Limb (tissue), 2 donors: ENCODE measurements at regions not wholly inside any gene's neighbourhood (a gene's known extent, or its start where the extent isn't known, plus 50 kb on each side); places are given as distances from the start of the nearest gene placed in this dataset.
"Not testable (repeated sequence)": the region's sequence is repeated elsewhere in the genome, so short reads cannot be mapped to it uniquely, and the experiment has no call there.

Experiments
- DNase-seq, 2 donors: peaks; one replicate each; pipeline ENCODE4 v3.0.0-alpha.2; 2016; ENCODE audit errors: extremely low spot score in 2 of 2

GRCh38 chr22:33221568-33221967, 163.4 kb upstream of the SYN3 start:
- peak in 1 of 2 donors; percentile 10 for DNase-seq

GRCh38 chr22:33220476-33221080, 162.4 kb upstream of the SYN3 start:
- no peak for DNase-seq

GRCh38 chr22:33219648-33220384, 161.6 kb upstream of the SYN3 start:
- no peak for DNase-seq

GRCh38 chr22:33213383-33214075, 155.3 kb upstream of the SYN3 start:
- DNase-seq: no peak

GRCh38 chr22:33209930-33210784, 152.0 kb upstream of the SYN3 start:
- DNase-seq: peak; percentile 36 to 47

DNA sequence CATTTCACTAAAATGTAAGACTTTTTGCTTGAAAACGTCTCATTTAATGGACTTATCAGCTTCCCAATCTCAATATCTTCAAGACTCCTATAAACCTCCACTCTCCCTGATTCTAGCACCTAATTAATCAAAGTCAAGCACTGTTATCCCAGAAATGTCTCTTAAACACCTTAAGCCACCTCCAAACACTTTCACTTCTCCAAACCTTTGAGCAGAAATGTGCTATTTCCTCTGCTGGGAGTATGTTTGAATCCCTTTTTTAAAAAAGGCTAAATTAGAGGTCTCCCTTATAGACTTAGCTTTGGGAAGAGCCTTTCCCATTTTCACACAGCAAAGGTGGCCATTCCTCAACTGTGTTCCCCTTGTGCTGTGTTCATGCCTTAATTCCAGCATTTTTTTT, 146.2 kb upstream of the SYN3 start:
- no peak for DNase-seq

DNA sequence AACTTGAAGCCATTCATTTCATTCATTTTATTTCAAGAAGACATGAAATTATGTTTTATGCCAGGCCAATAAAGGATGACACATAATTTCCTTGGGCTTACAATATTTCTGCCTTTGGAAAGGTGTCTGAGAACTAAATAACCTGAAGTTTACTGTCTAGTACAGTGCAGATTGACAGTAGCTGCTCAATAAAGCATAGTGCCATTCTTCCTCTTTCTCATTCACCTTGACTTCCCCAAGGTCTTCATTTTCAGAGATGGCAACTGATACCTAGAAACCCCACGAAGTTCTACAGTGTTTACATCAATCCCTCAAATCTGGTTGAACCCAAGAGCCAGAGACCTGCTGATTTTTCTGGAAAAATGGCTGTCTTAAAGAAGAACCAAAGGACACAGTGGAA, 144.3 kb upstream of the SYN3 start:
- no peak for DNase-seq

DNA sequence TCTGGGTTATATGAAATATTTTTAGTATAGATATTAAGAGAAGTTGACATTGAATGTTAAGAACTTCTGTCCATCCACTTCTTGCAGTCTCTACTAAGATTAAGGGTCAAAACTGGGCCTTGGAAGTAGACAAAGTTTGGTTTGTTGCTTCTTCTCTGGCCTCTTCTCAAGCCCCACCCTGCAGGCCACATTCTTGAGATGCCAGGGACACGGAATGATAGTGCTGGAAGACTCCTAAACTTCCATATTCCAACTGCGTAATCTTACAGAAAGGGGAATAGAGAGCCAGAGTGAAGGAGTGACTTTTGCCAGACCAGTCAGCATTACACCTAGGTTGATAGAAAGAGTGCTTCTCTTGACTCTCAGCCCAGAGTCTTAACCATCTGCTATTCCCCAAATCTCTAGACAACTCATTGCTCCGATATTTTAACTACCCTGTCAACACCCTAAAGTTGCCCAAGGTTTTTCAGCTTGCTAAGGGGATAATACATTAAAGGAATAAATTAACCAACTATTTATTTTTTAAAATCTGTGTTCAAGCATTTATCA, 136.4 kb upstream of the SYN3 start:
- DNase-seq: no peak

GRCh38 chr22:33192156-33192555, 134.0 kb upstream of the SYN3 start:
- DNase-seq: no peak

GRCh38 chr22:33188326-33188725, 130.1 kb upstream of the SYN3 start:
- no peak for DNase-seq

DNA sequence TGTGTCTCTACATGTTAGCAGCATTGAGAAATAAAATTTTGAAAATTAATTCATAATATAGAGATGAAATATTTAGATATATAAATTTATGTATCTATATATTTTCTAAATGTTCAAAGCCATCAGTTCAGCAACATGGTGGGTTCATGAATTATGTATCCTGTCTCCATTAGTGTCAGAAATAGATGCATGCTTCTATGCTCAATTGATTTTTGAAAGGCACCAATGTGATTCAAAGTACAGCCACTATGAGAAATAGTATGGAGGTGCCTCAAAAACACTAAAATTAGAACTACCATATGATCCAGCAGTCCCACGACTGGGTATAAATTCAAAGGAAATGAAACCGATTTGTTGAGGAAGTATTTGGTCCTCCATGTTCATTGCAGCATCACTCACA, 128.6 kb upstream of the SYN3 start:
- DNase-seq: no peak

DNA sequence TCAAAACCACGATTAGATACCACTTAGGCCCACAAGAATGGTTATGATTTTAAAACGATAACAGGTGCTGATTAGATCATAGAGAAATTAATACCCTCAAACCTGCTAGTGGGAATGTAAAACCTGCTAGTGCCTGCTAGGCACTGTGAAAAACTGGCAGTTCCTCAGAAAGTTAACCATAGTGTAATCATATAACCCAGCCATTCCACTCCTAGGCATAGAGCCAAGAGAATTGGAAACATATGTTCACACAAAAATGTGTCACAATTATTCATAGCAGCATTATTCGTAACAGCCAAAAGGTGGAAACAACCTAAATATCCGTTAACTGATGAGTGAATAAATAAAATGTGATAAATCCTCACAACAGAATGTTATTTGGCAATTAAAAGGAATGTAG, 122.2 kb upstream of the SYN3 start:
- peak in 1 of 2 donors; percentile 43 for DNase-seq

- no peak for DNase-seq
Observed at GRCh38 chr22:33167998-33168790, 110.0 kb upstream of the SYN3 start.

GRCh38 chr22:33166206-33166605, 108.0 kb upstream of the SYN3 start:
- no peak for DNase-seq

GRCh38 chr22:33163815-33164214, 105.6 kb upstream of the SYN3 start:
- no peak for DNase-seq

DNA sequence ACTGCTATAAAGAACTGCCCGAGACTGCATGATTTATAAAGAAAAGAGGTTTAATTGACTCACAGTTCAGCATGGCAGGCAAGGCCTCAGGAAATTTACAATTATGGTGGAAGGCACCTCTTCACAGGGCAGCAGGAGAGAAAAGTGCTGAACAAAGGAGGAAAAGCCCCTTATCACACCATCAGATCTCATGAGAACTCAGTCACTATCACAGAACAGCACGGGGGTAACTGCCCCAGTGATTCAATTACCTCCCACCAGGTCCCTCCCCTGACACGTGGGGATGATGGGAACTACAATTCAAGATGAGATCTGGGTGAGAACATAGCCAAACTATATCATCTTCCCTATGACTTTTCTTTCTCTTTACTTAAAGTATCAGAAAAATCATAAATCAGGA, 104.0 kb upstream of the SYN3 start:
- no peak for DNase-seq

GRCh38 chr22:33160525-33160924, 102.3 kb upstream of the SYN3 start:
- DNase-seq: no peak

DNA sequence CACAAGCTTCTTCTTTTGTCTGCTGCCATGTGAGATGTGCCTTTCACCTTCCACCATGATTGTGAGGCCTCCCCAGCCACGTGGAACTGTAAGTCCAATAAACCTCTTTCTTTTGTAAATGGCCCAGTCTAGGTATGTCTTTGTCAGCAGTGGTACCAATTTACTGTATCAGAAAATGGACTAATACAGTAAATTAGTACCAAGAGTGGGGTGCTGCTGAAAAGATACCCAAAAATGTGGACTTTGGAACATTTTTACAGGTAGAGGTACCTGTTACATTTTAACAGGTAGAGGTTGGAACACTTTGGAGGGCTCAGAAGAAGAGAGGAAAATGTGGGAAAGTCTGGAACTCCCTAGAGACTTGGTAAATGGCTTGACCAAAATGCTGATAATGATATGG, 96.8 kb upstream of the SYN3 start:
- DNase-seq: not testable (repeated sequence)

DNA sequence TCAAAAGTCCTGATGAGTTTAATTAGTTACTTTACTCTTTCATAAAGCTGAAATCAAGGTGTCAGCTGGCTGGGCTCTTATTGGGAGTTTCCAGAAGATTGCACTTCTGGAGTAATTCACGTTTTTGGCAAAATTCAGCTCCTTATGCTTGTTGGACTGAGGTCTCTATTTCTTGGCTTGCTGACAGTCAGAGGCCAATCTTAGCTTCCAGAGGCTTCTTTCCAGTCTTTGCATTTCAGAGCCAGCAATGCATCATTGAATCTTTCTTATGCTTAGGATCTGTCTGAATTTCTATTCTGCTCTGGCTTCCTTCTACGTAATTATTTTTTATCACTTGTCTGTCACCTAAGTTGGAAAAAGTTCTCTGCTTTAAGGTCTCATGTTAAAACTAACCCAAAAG, 91.4 kb upstream of the SYN3 start:
- no peak for DNase-seq

- no peak for DNase-seq
Observed at GRCh38 chr22:33144721-33145120, 86.5 kb upstream of the SYN3 start.
